GM19328 (cell line): ENCODE measurements at regions not wholly inside any gene's neighbourhood (a gene's known extent, or its start where the extent isn't known, plus 50 kb on each side); places are given as distances from the start of the nearest gene placed in this dataset.
"Not testable (repeated sequence)": the region's sequence is repeated elsewhere in the genome, so short reads cannot be mapped to it uniquely, and the experiment has no call there.

Experiments used
- ATAC-seq: cut with Tn5 transposase; IDR thresholded peaks from one replicate; pipeline ENCODE4 v1.9.1; 2021; ENCODE audit warnings: mild to moderate bottlenecking, moderate library complexity; ENCODE audit not compliant: unreplicated experiment

GRCh38 chr15:85264614-85265190 is 115.7 kb upstream of the AKAP13 start:
- ATAC-seq = not testable (repeated sequence)

- not testable (repeated sequence) for ATAC-seq
Measured at GRCh38 chr15:85267158-85267857, 113.1 kb upstream of the AKAP13 start.

- no peak for ATAC-seq
Measured at GRCh38 chr15:85274315-85275050, 105.9 kb upstream of the AKAP13 start.

- no peak for ATAC-seq
Measured at GRCh38 chr15:85276508-85276907, 103.9 kb upstream of the AKAP13 start.

GRCh38 chr15:85276921-85277320 is 103.5 kb upstream of the AKAP13 start:
- ATAC-seq = no peak

- ATAC-seq = no peak
Measured at GRCh38 chr15:85277847-85278370, 102.5 kb upstream of the AKAP13 start.

- no peak for ATAC-seq
Measured at GRCh38 chr15:85280203-85280602, 100.2 kb upstream of the AKAP13 start.

- ATAC-seq = no peak
Measured at GRCh38 chr15:85281293-85281882, 99.0 kb upstream of the AKAP13 start.

GRCh38 chr15:85282504-85283115 is 97.8 kb upstream of the AKAP13 start:
- no peak for ATAC-seq

GRCh38 chr15:85283815-85284214 is 96.6 kb upstream of the AKAP13 start:
- not testable (repeated sequence) for ATAC-seq

- peak; percentile 63 for ATAC-seq
Measured at GRCh38 chr15:85284497-85284896, 95.9 kb upstream of the AKAP13 start.

- no peak for ATAC-seq
Measured at GRCh38 chr15:85289677-85290365, 90.6 kb upstream of the AKAP13 start.

- ATAC-seq = not testable (repeated sequence)
Measured at GRCh38 chr15:85292583-85292982, 87.8 kb upstream of the AKAP13 start.

- ATAC-seq = peak; percentile 79
Measured at GRCh38 chr15:85296615-85297402, 83.6 kb upstream of the AKAP13 start.

- no peak for ATAC-seq
Measured at GRCh38 chr15:85297537-85297936, 82.9 kb upstream of the AKAP13 start.

GRCh38 chr15:85298366-85298765 is 82.0 kb upstream of the AKAP13 start:
- ATAC-seq = no peak

- ATAC-seq = no peak
Measured at GRCh38 chr15:85298941-85299340, 81.5 kb upstream of the AKAP13 start.

- ATAC-seq = no peak
Measured at GRCh38 chr15:85302271-85302670, 78.1 kb upstream of the AKAP13 start.

- ATAC-seq = no peak
Measured at GRCh38 chr15:85305050-85305449, 75.4 kb upstream of the AKAP13 start.
